ENCODE measurements at regions not wholly inside any gene's neighbourhood (a gene's known extent, or its start where the extent isn't known, plus 50 kb on each side); places are given as distances from the start of the nearest gene placed in this dataset.
A peak's percentile ranks its signal among the peaks of the same experiment; 100 is the strongest.

- no peak overlapping the region for H3K9ac ChIP-seq (ENCODE audit: low read length)
- peaks cover 16% of the 10 kb centered on the region; the same call in 1 of the 2 replicates for H3K9me3 ChIP-seq (ENCODE audit: insufficient read depth, low read length)
- no peaks in the 10 kb centered on the region for H3K27me3 ChIP-seq (ENCODE audit: low read length)
- H3K27ac ChIP-seq (ENCODE audit: low read depth, low read length) = no peak overlapping the region
- H2AFZ ChIP-seq (ENCODE audit: low read depth, low read length, severe bottlenecking) = no peak overlapping the region
- no peaks in the 10 kb centered on the region for H3K9me2 ChIP-seq (replicated peaks; ENCODE audit: insufficient read depth, low read length)
- H3K4me3 ChIP-seq (ENCODE audit: insufficient read depth, low read length, poor library complexity, severe bottlenecking) = no peak overlapping the region
- no peaks in the 10 kb centered on the region for H3K79me2 ChIP-seq (ENCODE audit: insufficient read depth, low read length)
- H3K4me2 ChIP-seq (ENCODE audit: low read depth, low read length, poor library complexity, severe bottlenecking) = no peak overlapping the region
- TF ChIP-seq EZH2phosphoT487 (conservative IDR thresholded peaks at IDR 0.05; ENCODE audit: low read length) = no peak
- TF ChIP-seq CTCF (IDR thresholded peaks at IDR 0.05; ENCODE audit: insufficient read depth, low read length, poor library complexity, severe bottlenecking) = no peak
- H3K36me3 ChIP-seq (ENCODE audit: low read length) = no peaks in the 10 kb centered on the region; the same call in 1 of the 2 replicates
- H4K20me1 ChIP-seq (ENCODE audit: low read depth, low read length) = no peaks in the 10 kb centered on the region
- no peaks in the 10 kb centered on the region for H3F3A ChIP-seq (ENCODE audit: insufficient read depth)
Observed at GRCh38 chr14:40232302-40232701, 800.1 kb upstream of the FBXO33 start.

- Histone ChIP-seq H3K9ac (ENCODE audit: low read length) (no peak overlapping the region), H3K4me3 (ENCODE audit: insufficient read depth, low read length, poor library complexity, severe bottlenecking) (no peak overlapping the region), H3K4me2 (ENCODE audit: low read depth, low read length, poor library complexity, severe bottlenecking) (no peak overlapping the region), H3K9me2 (replicated peaks; ENCODE audit: insufficient read depth, low read length) (no peaks in the 10 kb centered on the region), H3K27me3 (ENCODE audit: low read length) (no peaks in the 10 kb centered on the region), H3K79me2 (ENCODE audit: insufficient read depth, low read length) (no peaks in the 10 kb centered on the region), H3F3A (ENCODE audit: insufficient read depth) (0 out of 2 replicates have a peak, but pooled peaks cover 3% of the 10 kb centered on the region), H2AFZ (ENCODE audit: low read depth, low read length, severe bottlenecking) (peak overlapping the region; percentile 64), H3K9me3 (ENCODE audit: insufficient read depth, low read length) (peaks cover 16% of the 10 kb centered on the region; the same call in 1 of the 2 replicates), H4K20me1 (ENCODE audit: low read depth, low read length) (no peaks in the 10 kb centered on the region), H3K27ac (ENCODE audit: low read depth, low read length) (no peak overlapping the region), H3K36me3 (ENCODE audit: low read length) (peaks cover 7% of the 10 kb centered on the region; the same call in 1 of the 2 replicates)
- TF ChIP-seq CTCF (IDR thresholded peaks at IDR 0.05; ENCODE audit: insufficient read depth, low read length, poor library complexity, severe bottlenecking) = no peak
- TF ChIP-seq EZH2phosphoT487 (conservative IDR thresholded peaks at IDR 0.05; ENCODE audit: low read length) = no peak
Observed at GRCh38 chr14:40229676-40230075, 797.4 kb upstream of the FBXO33 start.

GRCh38 chr14:40222996-40223395, 790.8 kb upstream of the FBXO33 start:
- Histone ChIP-seq H2AFZ (ENCODE audit: low read depth, low read length, severe bottlenecking) (peak overlapping the region; percentile 8), H3K9me3 (ENCODE audit: insufficient read depth, low read length) (no peaks in the 10 kb centered on the region), H3K9ac (ENCODE audit: low read length) (no peak overlapping the region), H3K36me3 (ENCODE audit: low read length) (peaks cover 11% of the 10 kb centered on the region; the same call in 1 of the 2 replicates), H3K9me2 (replicated peaks; ENCODE audit: insufficient read depth, low read length) (no peaks in the 10 kb centered on the region), H3K79me2 (ENCODE audit: insufficient read depth, low read length) (no peaks in the 10 kb centered on the region), H3K27me3 (ENCODE audit: low read length) (no peaks in the 10 kb centered on the region), H3K4me2 (ENCODE audit: low read depth, low read length, poor library complexity, severe bottlenecking) (no peak overlapping the region), H3K27ac (ENCODE audit: low read depth, low read length) (no peak overlapping the region), H4K20me1 (ENCODE audit: low read depth, low read length) (no peaks in the 10 kb centered on the region), H3F3A (ENCODE audit: insufficient read depth) (peaks cover 6% of the 10 kb centered on the region), H3K4me3 (ENCODE audit: insufficient read depth, low read length, poor library complexity, severe bottlenecking) (no peak overlapping the region)
- TF ChIP-seq EZH2phosphoT487 (conservative IDR thresholded peaks at IDR 0.05; ENCODE audit: low read length) (no peak), CTCF (IDR thresholded peaks at IDR 0.05; ENCODE audit: insufficient read depth, low read length, poor library complexity, severe bottlenecking) (no peak)
